Psoas muscle (tissue), 7 donors: ENCODE measurements at regions not wholly inside any gene's neighbourhood (a gene's known extent, or its start where the extent isn't known, plus 50 kb on each side); places are given as distances from the start of the nearest gene placed in this dataset.

Experiments
- ATAC-seq, 4 donors: fragments of 200-7000 bp; cut with Tn5 transposase; one replicate each; pipeline ENCODE4 v1.9.1; 2020; ENCODE audit warnings: moderate library complexity in 3 of 4, mild to moderate bottlenecking in 2 of 4
- DNase-seq, 2 donors: peaks; one replicate each; pipeline ENCODE4 v3.0.0-alpha.2; 2020
- H3K27ac ChIP-seq: fragments of 200-600 bp; one replicate; pipeline ENCODE4 v1.8.0; 2022
- H3K27me3 ChIP-seq, 3 donors: fragments of 200-600 bp in 1 of 3; one replicate each; pipeline versions ENCODE4 v1.6.1 to v1.8.0; 2013 to 2022; ENCODE audit warnings: low read length in 2 of 3, mild to moderate bottlenecking in 2 of 3, moderate library complexity in 1 of 3; ENCODE audit not compliant: insufficient read depth in 3 of 3
- H3K36me3 ChIP-seq, 2 donors: fragments of 200-600 bp in 1 of 2; one replicate each; pipeline versions ENCODE4 v1.6.1 to v1.8.0; 2013 to 2022; ENCODE audit warnings: low read depth in 1 of 2, mild to moderate bottlenecking in 1 of 2, moderate library complexity in 1 of 2; ENCODE audit not compliant: insufficient read depth in 1 of 2
- H3K4me1 ChIP-seq: fragments of 200-600 bp; one replicate; pipeline ENCODE4 v1.8.0; 2022
- H3K4me3 ChIP-seq: fragments of 200-600 bp; one replicate; pipeline ENCODE4 v1.8.0; 2022; ENCODE audit warnings: mild to moderate bottlenecking
- H3K9me3 ChIP-seq: fragments of 200-600 bp; one replicate; pipeline ENCODE4 v1.8.0; 2022
- WGBS, 3 donors: extraction: QIAGEN DNeasy Blood & Tissue Kit; methylation state at CpG; one replicate each; pipeline versions ENCODE4 v1.1.6 to v1.1.7; 2013; 5-methylcytosine and 5-hydroxymethylcytosine counted together
- intact Hi-C, 2 donors: fragments of 100-400 bp; cut with DNase I; formaldehyde crosslinking; loops; one replicate each; pipeline versions ENCODE4 v1.11.0 to v1.14.2; 2022
- TF ChIP-seq, protein P1 (sequence below): fragments of 200-600 bp; IDR thresholded peaks from one replicate; pipeline ENCODE4 v1.8.0; 2022; ENCODE audit warnings: antibody characterized with exemption
- donor health status: healthy with polysubstance abuse.
- donor health status: DM: no; HTN: no; CAD: no; lungs with moderate emphysema.
- donor health status: Bipolar disorder and iron deficiency.
- donor health status: healthy.
- donor health status: DM: yes; HTN: yes; CAD: no.
- donor health status: DM: no; HTN: no; CAD: no.
- donor health status: DM: yes; HTN: yes; CAD: no.

- intact Hi-C loops = no loop called here
- no peaks in the 10 kb centered on the region for H3K27me3 ChIP-seq
- 23 to 27% (median 23%) methylated on average over 7 of the region's 7 CpGs for WGBS, 3 donors
- DNase-seq = no peak
- no peaks in the 10 kb centered on the region for H3K9me3 ChIP-seq
- no peaks in the 10 kb centered on the region for H3K4me1 ChIP-seq
- no peak for ATAC-seq
- H3K36me3 ChIP-seq = no peaks in the 10 kb centered on the region
- TF ChIP-seq, protein P1, sequence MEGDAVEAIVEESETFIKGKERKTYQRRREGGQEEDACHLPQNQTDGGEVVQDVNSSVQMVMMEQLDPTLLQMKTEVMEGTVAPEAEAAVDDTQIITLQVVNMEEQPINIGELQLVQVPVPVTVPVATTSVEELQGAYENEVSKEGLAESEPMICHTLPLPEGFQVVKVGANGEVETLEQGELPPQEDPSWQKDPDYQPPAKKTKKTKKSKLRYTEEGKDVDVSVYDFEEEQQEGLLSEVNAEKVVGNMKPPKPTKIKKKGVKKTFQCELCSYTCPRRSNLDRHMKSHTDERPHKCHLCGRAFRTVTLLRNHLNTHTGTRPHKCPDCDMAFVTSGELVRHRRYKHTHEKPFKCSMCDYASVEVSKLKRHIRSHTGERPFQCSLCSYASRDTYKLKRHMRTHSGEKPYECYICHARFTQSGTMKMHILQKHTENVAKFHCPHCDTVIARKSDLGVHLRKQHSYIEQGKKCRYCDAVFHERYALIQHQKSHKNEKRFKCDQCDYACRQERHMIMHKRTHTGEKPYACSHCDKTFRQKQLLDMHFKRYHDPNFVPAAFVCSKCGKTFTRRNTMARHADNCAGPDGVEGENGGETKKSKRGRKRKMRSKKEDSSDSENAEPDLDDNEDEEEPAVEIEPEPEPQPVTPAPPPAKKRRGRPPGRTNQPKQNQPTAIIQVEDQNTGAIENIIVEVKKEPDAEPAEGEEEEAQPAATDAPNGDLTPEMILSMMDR = no peak
- H3K4me3 ChIP-seq = no peak overlapping the region
- no peak overlapping the region for H3K27ac ChIP-seq
Observed at GRCh38 chr20:39592371-39592770, 630.2 kb downstream of the DHX35 start.

- intact Hi-C loops = no loop called here
- H3K36me3 ChIP-seq = no peaks in the 10 kb centered on the region
- no peak overlapping the region for H3K4me3 ChIP-seq
- TF ChIP-seq, protein P1 = no peak
- no peak for ATAC-seq
- H3K27me3 ChIP-seq = no peaks in the 10 kb centered on the region
- 21 to 35% (median 26%) methylated on average over 5 of the region's 5 CpGs for WGBS, 3 donors
- no peaks in the 10 kb centered on the region for H3K4me1 ChIP-seq
- H3K9me3 ChIP-seq = no peaks in the 10 kb centered on the region
- DNase-seq = no peak
- no peak overlapping the region for H3K27ac ChIP-seq
Observed at GRCh38 chr20:39588148-39588757, 626.1 kb downstream of the DHX35 start.

GRCh38 chr20:39581034-39581433 lies 618.9 kb downstream of the DHX35 start:
- Histone ChIP-seq H3K27ac (no peak overlapping the region), H3K27me3 (no peaks in the 10 kb centered on the region), H3K4me3 (no peak overlapping the region), H3K36me3 (no peaks in the 10 kb centered on the region), H3K4me1 (no peaks in the 10 kb centered on the region), H3K9me3 (no peaks in the 10 kb centered on the region)
- TF ChIP-seq, protein P1 = no peak
- WGBS, 3 donors = 32 to 45% (median 37%) methylated on average over 1 of the region's 1 CpG
- ATAC-seq = no peak
- no peak for DNase-seq
- intact Hi-C loops = no loop called here

DNA sequence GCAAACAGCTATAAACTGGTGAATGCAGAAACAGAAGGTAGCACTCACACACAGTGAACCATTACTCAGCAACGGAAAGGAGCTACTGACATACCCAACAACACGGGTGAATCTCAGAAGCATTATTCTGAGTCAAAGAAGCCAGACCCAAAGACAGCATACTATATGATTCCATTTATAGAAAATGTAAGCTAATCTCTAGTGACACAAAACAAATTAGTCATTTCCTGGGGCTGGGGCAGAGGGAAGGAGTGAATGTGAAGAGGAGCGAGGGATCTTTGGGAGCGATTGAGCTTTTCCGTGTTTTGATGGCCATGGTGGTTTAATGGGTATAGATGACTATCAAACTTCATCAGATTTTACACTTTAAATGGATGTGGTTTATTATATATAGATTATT lies 614.6 kb downstream of the DHX35 start:
- H3K36me3 ChIP-seq = no peaks in the 10 kb centered on the region
- H3K4me3 ChIP-seq = no peak overlapping the region
- DNase-seq (no peak), ATAC-seq (no peak)
- no peak overlapping the region for H3K27ac ChIP-seq
- intact Hi-C loops = no loop called here
- peaks cover 4% of the 10 kb centered on the region for H3K9me3 ChIP-seq
- H3K27me3 ChIP-seq = no peaks in the 10 kb centered on the region
- TF ChIP-seq, protein P1 = no peak
- WGBS, 3 donors = 77 to 87% (median 84%) methylated on average over 5 of the region's 5 CpGs
- H3K4me1 ChIP-seq = no peaks in the 10 kb centered on the region

DNA sequence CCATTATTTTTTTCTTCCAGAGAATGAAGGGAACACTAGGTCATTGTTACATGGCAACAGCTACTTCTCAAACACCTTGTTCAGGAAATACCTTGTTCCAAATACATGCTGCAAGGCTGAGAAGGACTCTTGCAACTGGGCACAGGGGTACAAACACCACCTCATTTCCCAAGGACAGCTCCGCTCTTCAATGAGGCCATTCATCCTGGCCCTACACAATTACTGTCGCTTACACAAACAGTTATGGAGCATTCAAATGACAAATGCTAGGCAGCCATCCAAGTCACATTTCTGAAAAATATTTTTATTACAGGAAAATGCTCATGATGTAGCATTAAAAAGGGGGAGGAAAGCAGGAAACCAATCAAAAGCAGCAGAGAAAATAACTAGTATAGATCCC lies 611.9 kb downstream of the DHX35 start:
- TF ChIP-seq, protein P1 = no peak
- WGBS, 3 donors = 49 to 54% (median 50%) methylated on average over 2 of the region's 2 CpGs
- no peak for DNase-seq
- Histone ChIP-seq H3K27ac (no peak overlapping the region), H3K27me3 (no peaks in the 10 kb centered on the region), H3K36me3 (no peaks in the 10 kb centered on the region), H3K4me1 (no peaks in the 10 kb centered on the region), H3K4me3 (no peak overlapping the region), H3K9me3 (peaks cover 4% of the 10 kb centered on the region)
- no peak for ATAC-seq
- intact Hi-C loops = no loop called here
